Adrenal gland (tissue), 9 donors: ENCODE measurements at regions not wholly inside any gene's neighbourhood (a gene's known extent, or its start where the extent isn't known, plus 50 kb on each side); places are given as distances from the start of the nearest gene placed in this dataset.
"Not testable (repeated sequence)": the region's sequence is repeated elsewhere in the genome, so short reads cannot be mapped to it uniquely, and the experiment has no call there.

Experiments
- DNase-seq, 7 donors: peaks; one replicate each; pipeline ENCODE4 v3.0.0-alpha.2; 2019 to 2020
- H3K27ac ChIP-seq, 5 donors: fragments of 200-600 bp; sonication (generic) in 4 of 5; 1 replicate in 3 of 5; 2 replicates in 2 of 5; pipeline versions ENCODE4 v1.5.1 to v1.8.0; 2016 to 2020; ENCODE audit warnings: mild to moderate bottlenecking in 1 of 5
- H3K27me3 ChIP-seq: fragments of 200-600 bp; 2 replicates; pipeline ENCODE4 v1.8.0; 2021
- H3K36me3 ChIP-seq, 2 donors: fragments of 200-600 bp; replicated peaks in 1 of 2; 1 replicate in 1 of 2; 2 replicates in 1 of 2; pipeline versions ENCODE4 v1.5.1 to v1.8.0; 2018 to 2022
- H3K4me1 ChIP-seq, 2 donors: fragments of 200-600 bp; replicated peaks in 1 of 2; 1 replicate in 1 of 2; 2 replicates in 1 of 2; pipeline versions ENCODE4 v1.5.1 to v1.8.0; 2018 to 2021
- H3K4me3 ChIP-seq, 4 donors: fragments of 200-600 bp; sonication (generic) in 3 of 4; one replicate each; pipeline ENCODE4 v1.5.1; 2016 to 2018
- H3K9me3 ChIP-seq, 3 donors: fragments of 200-600 bp; sonication (generic) in 1 of 3; replicated peaks in 1 of 3; 1 replicate in 2 of 3; 2 replicates in 1 of 3; pipeline versions ENCODE4 v1.5.1 to v1.8.0; 2016 to 2021
- CTCF ChIP-seq, 6 experiments: fragments of 450-650 bp in 4 of 6; fragments of 200-600 bp in 2 of 6; sonication (generic) in 1 of 6; IDR thresholded peaks; 1 replicate in 5 of 6; 2 replicates in 1 of 6; pipeline versions ENCODE4 v1.5.1 to v1.8.0; 2016 to 2021; ENCODE audit warnings: antibody characterized with exemption in 6 of 6, mild to moderate bottlenecking in 2 of 6, moderate library complexity in 1 of 6
- POLR2A ChIP-seq, 2 donors: fragments of 450-650 bp; IDR thresholded peaks; one replicate each; pipeline ENCODE4 v1.6.1; 2017; ENCODE audit warnings: antibody characterized with exemption in 2 of 2, mild to moderate bottlenecking in 2 of 2, moderate library complexity in 1 of 2
- WGBS, 4 donors: extraction: QIAGEN DNeasy Blood & Tissue Kit in 2 of 4; methylation state at CpG; one replicate each; pipeline versions ENCODE4 v1.1.5 to v1.1.7; 2013 to 2017; 5-methylcytosine and 5-hydroxymethylcytosine counted together
- intact Hi-C, 2 donors: fragments of 100-400 bp; cut with DNase I; formaldehyde crosslinking; loops; one replicate each; pipeline versions ENCODE4 v1.14.1 to v1.15.0; 2022 to 2023
- donor health status: healthy with polysubstance abuse.
- donor health status: Bipolar disorder and iron deficiency.
- donor health status: DM: yes; HTN: yes; CAD: no.
- donor health status: DM: no; HTN: no; CAD: no.
- donor health status: DM: no; HTN: no; CAD: no.

GRCh38 chr16:27628241-27628942 is 78.4 kb downstream of the KATNIP start:
- H3K36me3 ChIP-seq = no peaks in the 10 kb centered on the region
- no peak overlapping the region for H3K27ac ChIP-seq
- no peaks in the 10 kb centered on the region for H3K9me3 ChIP-seq
- no peak for DNase-seq
- intact Hi-C loops = no loop called here
- peaks cover 5 to 21% of the 10 kb centered on the region in 2 donors for H3K4me1 ChIP-seq
- WGBS, 4 donors = 80 to 85% (median 81%) methylated on average over 14 to 15 of the region's 15 CpGs
- H3K4me3 ChIP-seq = no peak overlapping the region
- no peaks in the 10 kb centered on the region for H3K27me3 ChIP-seq
- TF ChIP-seq POLR2A (IDR thresholded peaks at IDR 0.05) = no peak

GRCh38 chr16:27628943-27629462 is 79.1 kb downstream of the KATNIP start:
- intact Hi-C loops, DNase-seq, H3K27ac ChIP-seq, H3K36me3 ChIP-seq, H3K27me3 ChIP-seq, H3K4me3 ChIP-seq, H3K9me3 ChIP-seq: not testable (repeated sequence)
- 94 to 96% (median 95%) methylated on average over 8 of the region's 8 CpGs for WGBS, 4 donors
- H3K4me1 ChIP-seq = peaks cover 5 to 21% of the 10 kb centered on the region in 2 donors

- no peaks in the 10 kb centered on the region for H3K4me1 ChIP-seq
- no peak overlapping the region for H3K4me3 ChIP-seq
- H3K36me3 ChIP-seq = no peaks in the 10 kb centered on the region
- 91 to 97% (median 96%) methylated on average over 10 of the region's 10 CpGs for WGBS, 4 donors
- DNase-seq = no peak
- no peak for TF ChIP-seq POLR2A (IDR thresholded peaks at IDR 0.05)
- no peak for TF ChIP-seq CTCF (IDR thresholded peaks at IDR 0.05)
- intact Hi-C loops = no loop called here
- no peaks in the 10 kb centered on the region for H3K9me3 ChIP-seq
- no peak overlapping the region for H3K27ac ChIP-seq
- no peaks in the 10 kb centered on the region for H3K27me3 ChIP-seq
Observed at GRCh38 chr16:27632216-27632615, 82.3 kb downstream of the KATNIP start.

GRCh38 chr16:27633221-27633620 is 83.3 kb downstream of the KATNIP start:
- Histone ChIP-seq H3K36me3 (no peaks in the 10 kb centered on the region), H3K27ac (no peak overlapping the region), H3K4me3 (no peak overlapping the region), H3K4me1 (no peaks in the 10 kb centered on the region), H3K27me3 (no peaks in the 10 kb centered on the region), H3K9me3 (no peaks in the 10 kb centered on the region)
- DNase-seq = no peak
- intact Hi-C loops = no loop called here
- TF ChIP-seq POLR2A (IDR thresholded peaks at IDR 0.05) = no peak
- TF ChIP-seq CTCF (IDR thresholded peaks at IDR 0.05) = no peak
- whole genome bisulfite sequencing, 4 donors = 94 to 97% (median 95%) methylated on average over 3 of the region's 3 CpGs

GRCh38 chr16:27633721-27634120 is 83.8 kb downstream of the KATNIP start:
- TF ChIP-seq POLR2A (IDR thresholded peaks at IDR 0.05) (no peak), CTCF (IDR thresholded peaks at IDR 0.05) (no peak)
- Histone ChIP-seq H3K4me1 (no peaks in the 10 kb centered on the region), H3K9me3 (no peaks in the 10 kb centered on the region), H3K27ac (no peak overlapping the region), H3K4me3 (no peak overlapping the region), H3K36me3 (no peaks in the 10 kb centered on the region), H3K27me3 (no peaks in the 10 kb centered on the region)
- intact Hi-C loops = no loop called here
- no peak for DNase-seq
